ENCODE measurements at regions not wholly inside any gene's neighbourhood (a gene's known extent, or its start where the extent isn't known, plus 50 kb on each side); places are given as distances from the start of the nearest gene placed in this dataset.

- TF ChIP-seq GATA3 (IDR thresholded peaks at IDR 0.05; ENCODE audit: low read depth, low read length), result no peak
- no peak for TF ChIP-seq GATA2 (IDR thresholded peaks at IDR 0.05; ENCODE audit: low read depth, low read length)
Observed at GRCh38 chr4:123652476-123652875, 255.9 kb downstream of the SPRY1 start.

- no peak for TF ChIP-seq GATA3 (IDR thresholded peaks at IDR 0.05; ENCODE audit: low read depth, low read length)
- no peak for TF ChIP-seq GATA2 (IDR thresholded peaks at IDR 0.05; ENCODE audit: low read depth, low read length)
Observed at GRCh38 chr4:123653236-123653635, 256.6 kb downstream of the SPRY1 start.

GRCh38 chr4:123659262-123659661 is 262.7 kb downstream of the SPRY1 start:
- no peak for TF ChIP-seq GATA3 (IDR thresholded peaks at IDR 0.05; ENCODE audit: low read depth, low read length)

GRCh38 chr4:123659730-123660129 is 263.1 kb downstream of the SPRY1 start:
- TF ChIP-seq GATA3 (IDR thresholded peaks at IDR 0.05; ENCODE audit: low read depth, low read length) (no peak), GATA2 (IDR thresholded peaks at IDR 0.05; ENCODE audit: low read depth, low read length) (no peak)

GRCh38 chr4:123661080-123661737 is 264.6 kb downstream of the SPRY1 start:
- no peak for TF ChIP-seq GATA3 (IDR thresholded peaks at IDR 0.05; ENCODE audit: low read depth, low read length)
- TF ChIP-seq GATA2 (IDR thresholded peaks at IDR 0.05; ENCODE audit: low read depth, low read length), result no peak

GRCh38 chr4:123662827-123663226 is 266.2 kb downstream of the SPRY1 start:
- TF ChIP-seq GATA3 (IDR thresholded peaks at IDR 0.05; ENCODE audit: low read depth, low read length) (no peak), GATA2 (IDR thresholded peaks at IDR 0.05; ENCODE audit: low read depth, low read length) (no peak)

GRCh38 chr4:123666486-123666885 is 269.9 kb downstream of the SPRY1 start:
- TF ChIP-seq GATA3 (IDR thresholded peaks at IDR 0.05; ENCODE audit: low read depth, low read length) (no peak), GATA2 (IDR thresholded peaks at IDR 0.05; ENCODE audit: low read depth, low read length) (no peak)

- TF ChIP-seq GATA2 (IDR thresholded peaks at IDR 0.05; ENCODE audit: low read depth, low read length) (no peak), GATA3 (IDR thresholded peaks at IDR 0.05; ENCODE audit: low read depth, low read length) (no peak)
Observed at GRCh38 chr4:123667496-123667895, 270.9 kb downstream of the SPRY1 start.

- TF ChIP-seq GATA3 (IDR thresholded peaks at IDR 0.05; ENCODE audit: low read depth, low read length), result no peak
- TF ChIP-seq GATA2 (IDR thresholded peaks at IDR 0.05; ENCODE audit: low read depth, low read length), result no peak
Observed at GRCh38 chr4:123667991-123668390, 271.4 kb downstream of the SPRY1 start.

GRCh38 chr4:123671636-123672404 is 275.2 kb downstream of the SPRY1 start:
- TF ChIP-seq GATA2 (IDR thresholded peaks at IDR 0.05; ENCODE audit: low read depth, low read length) (no peak), GATA3 (IDR thresholded peaks at IDR 0.05; ENCODE audit: low read depth, low read length) (no peak)

- TF ChIP-seq GATA3 (IDR thresholded peaks at IDR 0.05; ENCODE audit: low read depth, low read length) (no peak), GATA2 (IDR thresholded peaks at IDR 0.05; ENCODE audit: low read depth, low read length) (no peak)
Observed at GRCh38 chr4:123672987-123673386, 276.4 kb downstream of the SPRY1 start.

GRCh38 chr4:123673971-123674370 is 277.4 kb downstream of the SPRY1 start:
- no peak for TF ChIP-seq GATA2 (IDR thresholded peaks at IDR 0.05; ENCODE audit: low read depth, low read length)
- no peak for TF ChIP-seq GATA3 (IDR thresholded peaks at IDR 0.05; ENCODE audit: low read depth, low read length)

GRCh38 chr4:123674762-123675465 is 278.3 kb downstream of the SPRY1 start:
- TF ChIP-seq GATA3 (IDR thresholded peaks at IDR 0.05; ENCODE audit: low read depth, low read length) (no peak), GATA2 (IDR thresholded peaks at IDR 0.05; ENCODE audit: low read depth, low read length) (no peak)

GRCh38 chr4:123675567-123675966 is 279.0 kb downstream of the SPRY1 start:
- TF ChIP-seq GATA2 (IDR thresholded peaks at IDR 0.05; ENCODE audit: low read depth, low read length) (no peak), GATA3 (IDR thresholded peaks at IDR 0.05; ENCODE audit: low read depth, low read length) (no peak)

Data from SH-SY5Y (cell line).